SK-N-SH treated with all-trans-retinoic acid at 6 μM for 48 hours (cell line): ENCODE measurements at regions not wholly inside any gene's neighbourhood (a gene's known extent, or its start where the extent isn't known, plus 50 kb on each side); places are given as distances from the start of the nearest gene placed in this dataset.

Experiments used
- CREB5 ChIP-seq: fragments of 250-450 bp; sonication (Bioruptor Pico); IDR thresholded peaks from 2 replicates; pipeline ENCODE4 v1.5.1; 2020; ENCODE audit warnings: low read depth, mild to moderate bottlenecking, moderate library complexity
- CSDC2 ChIP-seq: fragments of 250-450 bp; sonication (Bioruptor Pico); IDR thresholded peaks from 2 replicates; pipeline ENCODE4 v1.5.0; 2020; ENCODE audit warnings: mild to moderate bottlenecking, moderate library complexity
- ESRRG ChIP-seq: fragments of 250-450 bp; sonication (Bioruptor Pico); IDR thresholded peaks from 2 replicates; pipeline ENCODE4 v1.6.1; 2021; ENCODE audit warnings: mild to moderate bottlenecking
- ISL1 ChIP-seq: fragments of 250-450 bp; sonication (Bioruptor Pico); IDR thresholded peaks from 2 replicates; pipeline ENCODE4 v2.1.2; 2022; ENCODE audit warnings: mild to moderate bottlenecking, moderate library complexity
- PATZ1 ChIP-seq: fragments of 250-450 bp; sonication (Bioruptor Pico); IDR thresholded peaks from 2 replicates; pipeline ENCODE4 v1.8.0; 2020; ENCODE audit warnings: mild to moderate bottlenecking, moderate library complexity, borderline replicate concordance
- POU6F1 ChIP-seq: fragments of 250-450 bp; sonication (Bioruptor Pico); IDR thresholded peaks from 2 replicates; pipeline ENCODE4 v1.8.0; 2021; ENCODE audit warnings: low read depth, mild to moderate bottlenecking, moderate library complexity, borderline replicate concordance

GRCh38 chr2:203621981-203622515 lies 84.4 kb upstream of the CD28 start:
- TF ChIP-seq PATZ1 (CRISPR knock-in tag) (no peak), ESRRG (CRISPR knock-in tag) (no peak), ISL1 (CRISPR knock-in tag) (no peak), CSDC2 (CRISPR knock-in tag) (no peak), POU6F1 (CRISPR knock-in tag) (no peak), CREB5 (no peak)
